HG03354 (cell line): ENCODE measurements at regions not wholly inside any gene's neighbourhood (a gene's known extent, or its start where the extent isn't known, plus 50 kb on each side); places are given as distances from the start of the nearest gene placed in this dataset.
"Not testable (repeated sequence)": the region's sequence is repeated elsewhere in the genome, so short reads cannot be mapped to it uniquely, and the experiment has no call there.

ENCODE experiments used
- ATAC-seq: cut with Tn5 transposase; IDR thresholded peaks from one replicate; pipeline ENCODE4 v1.9.1; 2021; ENCODE audit warnings: mild to moderate bottlenecking; ENCODE audit not compliant: unreplicated experiment, poor library complexity, severe bottlenecking

- no peak for ATAC-seq
Measured at GRCh38 chr12:113732916-113733315, 233.2 kb downstream of the RBM19 start.

- ATAC-seq, result no peak
Measured at GRCh38 chr12:113727651-113728061, 238.5 kb downstream of the RBM19 start.

DNA sequence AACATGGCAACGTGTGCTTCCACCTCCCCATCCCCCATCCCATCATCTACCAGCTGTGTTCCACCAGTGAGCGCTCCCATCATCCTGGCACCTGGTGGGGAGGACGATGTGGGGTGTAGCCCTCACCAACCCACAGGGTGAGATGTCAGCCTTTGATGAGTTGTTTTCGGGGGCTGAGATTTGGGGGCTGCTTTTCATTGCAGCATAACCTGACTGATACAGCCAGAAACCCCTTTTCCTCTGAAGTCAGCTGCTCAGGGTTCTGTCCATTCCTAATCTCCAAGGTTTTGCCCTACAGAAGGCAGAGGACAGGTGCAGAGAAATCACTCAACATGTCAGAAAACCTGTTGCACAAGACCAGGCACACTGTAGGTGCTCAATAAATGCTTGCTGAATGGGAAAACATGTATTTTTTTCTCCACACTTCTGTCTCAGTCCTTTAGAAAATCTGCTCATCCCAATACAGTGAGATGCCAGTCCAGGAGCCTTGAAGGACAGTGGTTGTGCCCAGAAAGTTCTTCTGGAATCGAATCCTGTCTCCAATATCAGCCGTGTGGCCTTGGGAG, 239.8 kb downstream of the RBM19 start:
- ATAC-seq, result no peak

- ATAC-seq, result no peak
Measured at GRCh38 chr12:113725557-113725876, 240.6 kb downstream of the RBM19 start.

GRCh38 chr12:113724794-113725556, 241.2 kb downstream of the RBM19 start:
- ATAC-seq, result no peak

GRCh38 chr12:113723631-113724030, 242.5 kb downstream of the RBM19 start:
- ATAC-seq, result no peak

DNA sequence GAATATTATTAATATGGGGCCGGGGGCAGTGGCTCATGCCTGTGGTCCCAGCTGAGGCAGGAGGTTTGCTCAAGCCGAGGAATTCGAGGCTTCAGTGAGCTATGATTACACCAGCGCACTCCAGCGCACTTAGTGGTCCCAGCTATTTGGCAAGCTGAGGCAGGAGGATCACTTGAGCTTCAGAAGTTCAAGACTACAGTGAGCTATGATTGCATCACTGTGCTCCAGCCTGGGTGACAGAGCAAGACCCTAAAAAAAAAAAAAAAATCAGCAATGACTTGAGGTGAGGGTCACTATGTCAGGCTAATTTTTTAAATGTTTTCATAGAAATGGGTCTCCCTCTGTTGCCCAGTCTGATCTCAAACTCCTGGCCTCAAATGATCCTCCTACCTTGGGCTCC, 243.4 kb downstream of the RBM19 start:
- ATAC-seq, result no peak

- no peak for ATAC-seq
Measured at GRCh38 chr12:113720629-113721028, 245.5 kb downstream of the RBM19 start.

DNA sequence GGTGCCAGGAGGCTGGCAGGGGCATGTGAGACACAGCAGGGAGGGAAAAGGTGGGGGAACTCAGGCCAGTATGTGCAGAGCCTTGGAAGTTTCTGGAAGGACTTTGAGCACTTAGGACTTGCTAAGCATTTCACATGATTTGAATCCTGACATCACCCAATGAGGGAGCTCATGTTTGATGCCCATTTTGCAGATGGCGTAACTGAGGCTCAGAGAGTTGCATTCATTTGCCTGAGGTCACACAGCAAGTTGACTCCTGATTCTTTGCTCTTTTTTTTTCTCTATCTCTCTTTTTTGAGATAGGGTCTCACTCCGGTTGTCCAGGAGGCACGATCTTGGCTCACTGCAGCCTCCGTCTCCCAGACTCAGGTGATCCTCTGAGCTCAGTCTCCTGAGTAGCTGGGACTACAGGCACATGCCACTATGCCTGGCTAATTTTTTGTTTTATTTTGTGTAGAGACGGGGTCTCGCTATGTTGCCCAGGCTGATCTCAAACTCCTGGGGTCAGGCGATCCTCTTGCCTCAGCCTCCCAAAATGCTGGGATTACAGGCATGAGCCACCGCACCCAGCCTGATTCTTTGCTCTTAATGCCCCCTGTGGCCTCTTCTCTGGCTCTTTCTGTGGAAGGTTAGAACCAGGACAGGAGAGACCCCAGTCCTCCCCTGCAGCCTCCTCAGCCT, 246.1 kb downstream of the RBM19 start:
- no peak for ATAC-seq

DNA sequence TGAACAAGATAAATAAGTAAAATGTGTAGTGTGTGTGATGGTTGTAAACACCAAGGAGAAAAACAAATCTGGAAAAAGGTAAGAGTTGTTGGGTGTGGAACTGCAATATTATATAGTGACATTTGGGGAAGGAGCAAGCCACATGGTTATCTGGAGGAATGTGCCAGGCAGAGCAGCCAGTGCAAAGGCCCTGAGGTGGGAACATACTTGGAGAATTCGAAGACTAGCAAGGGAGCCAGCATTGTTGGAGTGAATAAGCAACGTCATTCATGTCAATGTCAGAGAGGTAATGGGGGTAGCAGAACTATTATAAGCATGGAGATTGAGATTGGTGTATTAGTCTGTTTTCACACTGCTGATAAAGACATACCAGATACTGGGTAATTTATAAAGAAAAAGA, 241.5 kb upstream of the LHX5 start:
- ATAC-seq, result no peak

GRCh38 chr12:113712481-113712880, 240.8 kb upstream of the LHX5 start:
- ATAC-seq, result no peak

GRCh38 chr12:113710216-113710615, 238.5 kb upstream of the LHX5 start:
- no peak for ATAC-seq

GRCh38 chr12:113709456-113709855, 237.8 kb upstream of the LHX5 start:
- ATAC-seq, result no peak

- no peak for ATAC-seq
Measured at GRCh38 chr12:113702836-113703235, 231.2 kb upstream of the LHX5 start.

DNA sequence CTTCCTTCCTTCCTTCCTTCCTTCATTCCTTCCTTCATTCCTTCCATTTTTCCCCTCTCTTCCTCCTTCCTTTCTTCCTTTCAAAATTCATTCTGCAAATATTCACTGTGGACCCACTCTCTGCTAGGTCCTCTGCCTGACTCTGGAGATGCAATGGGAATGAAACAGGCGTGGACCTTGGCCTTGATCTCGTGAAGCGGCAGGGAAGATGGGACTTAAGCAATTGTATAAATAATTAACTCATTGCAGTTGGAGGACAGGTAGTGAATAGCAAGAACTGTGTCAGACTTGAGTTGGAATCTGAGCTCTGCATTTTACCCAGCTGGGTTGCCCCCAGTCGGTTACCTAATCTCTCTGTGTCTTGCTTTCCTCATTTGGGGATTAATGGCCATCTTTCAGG, 230.6 kb upstream of the LHX5 start:
- no peak for ATAC-seq

DNA sequence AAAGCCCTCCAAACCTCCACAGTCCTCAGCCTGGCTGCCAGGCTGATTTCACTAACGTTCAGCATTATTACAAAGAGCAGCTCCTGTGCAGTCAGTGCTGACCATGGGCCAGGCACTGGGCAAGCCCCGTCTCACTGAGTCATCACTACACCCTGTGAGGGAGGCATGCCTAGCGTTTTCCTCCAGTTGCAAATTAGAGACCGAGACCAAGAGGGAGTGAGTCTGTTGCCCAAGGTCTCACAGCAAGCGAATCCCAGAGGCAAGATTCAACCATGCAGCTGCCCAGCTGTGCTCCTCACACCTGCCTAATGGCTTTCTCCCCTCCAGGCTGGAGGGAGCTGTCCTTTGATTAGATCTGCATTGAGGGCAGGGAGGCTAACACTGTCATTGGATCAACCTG, 229.3 kb upstream of the LHX5 start:
- ATAC-seq, result no peak

DNA sequence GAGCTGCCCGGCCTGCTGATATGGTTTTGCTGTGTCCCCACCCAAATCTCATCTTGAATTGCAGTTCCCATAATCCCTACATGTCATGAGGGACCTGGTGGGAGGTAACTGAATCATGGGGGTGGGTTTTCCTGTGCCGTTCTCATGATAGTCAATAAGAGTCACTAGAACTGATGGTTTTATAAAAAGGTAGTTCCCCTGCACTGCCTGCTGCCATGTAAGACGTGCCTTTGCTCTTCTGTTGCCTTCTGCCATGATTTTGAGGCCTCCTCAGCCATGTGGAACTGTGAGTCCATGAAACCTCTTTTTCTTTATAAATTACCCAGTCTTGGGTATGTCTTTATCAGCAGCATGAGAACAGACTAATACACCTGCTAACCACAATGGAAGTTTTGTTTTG, 228.3 kb upstream of the LHX5 start:
- not testable (repeated sequence) for ATAC-seq

DNA sequence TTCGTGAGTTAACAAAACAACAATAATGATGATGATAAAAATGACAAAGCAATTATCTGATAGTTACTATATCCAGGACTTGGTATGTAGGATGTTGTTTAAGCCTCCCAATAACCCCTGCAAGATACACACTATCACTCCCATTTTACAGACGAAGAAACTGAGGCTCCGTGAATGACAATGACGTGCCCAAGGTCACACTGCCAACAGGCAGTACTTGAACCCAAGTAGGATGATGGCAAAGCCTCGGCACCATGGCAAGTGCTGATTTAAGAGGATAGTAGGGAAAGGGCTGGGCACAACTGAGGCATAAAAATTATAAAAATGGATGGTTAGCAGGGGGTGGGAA, 226.8 kb upstream of the LHX5 start:
- ATAC-seq, result no peak

GRCh38 chr12:113697651-113698509, 226.2 kb upstream of the LHX5 start:
- ATAC-seq, result no peak

DNA sequence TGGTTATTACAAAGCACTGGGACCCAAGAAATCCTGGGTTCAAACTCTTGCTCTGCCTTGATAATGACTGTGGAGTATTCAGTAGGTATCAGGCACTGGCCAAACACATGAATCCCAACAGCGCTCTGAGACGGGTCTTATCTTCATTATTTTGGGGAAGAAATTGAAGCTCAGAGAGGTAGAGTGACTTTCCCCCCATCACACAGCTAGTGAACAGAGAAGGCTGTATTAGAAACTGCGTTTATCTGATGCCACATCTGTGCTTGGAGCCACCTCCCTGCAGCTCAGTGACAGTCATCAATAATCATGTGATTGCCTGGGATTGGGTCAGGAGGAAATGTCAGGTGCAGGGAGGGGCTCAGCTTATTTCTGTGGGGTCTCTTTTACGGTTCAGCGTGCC, 225.4 kb upstream of the LHX5 start:
- ATAC-seq, result no peak

DNA sequence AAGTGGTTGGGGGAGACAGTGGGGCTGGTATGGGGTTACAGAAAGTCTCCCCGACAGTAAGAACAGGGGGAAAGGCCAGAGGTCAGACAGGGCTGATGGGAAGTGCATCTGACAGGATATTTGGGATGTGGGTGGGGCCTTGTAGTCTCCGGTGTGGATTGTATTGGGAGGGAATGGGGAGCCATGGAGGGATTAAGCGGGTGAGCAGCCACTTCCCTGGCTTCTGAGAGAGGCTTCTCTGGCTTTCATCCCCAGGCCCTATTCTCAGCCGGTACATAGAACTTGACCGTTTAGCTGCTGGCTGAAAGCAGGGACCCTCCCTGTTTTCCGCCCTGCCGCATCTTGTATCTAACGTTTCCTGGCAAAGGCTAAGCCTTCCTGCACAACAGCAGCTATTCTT, 222.0 kb upstream of the LHX5 start:
- no peak for ATAC-seq
